Karpas-422 (cell line): ENCODE measurements at regions not wholly inside any gene's neighbourhood (a gene's known extent, or its start where the extent isn't known, plus 50 kb on each side); places are given as distances from the start of the nearest gene placed in this dataset.
"Not testable (repeated sequence)": the region's sequence is repeated elsewhere in the genome, so short reads cannot be mapped to it uniquely, and the experiment has no call there.

Experiments
- DNase-seq: peaks from one replicate; pipeline ENCODE4 v3.0.0-alpha.2; 2015
- H2AFZ ChIP-seq: fragments of 200-600 bp; sonication (generic); 2 replicates; pipeline ENCODE4 v1.6.1; 2014; ENCODE audit warnings: antibody characterized with exemption, low read length, mixed read lengths
- H3K27ac ChIP-seq: fragments of 200-600 bp; sonication (generic); 2 replicates; pipeline ENCODE4 v1.5.1; 2014; ENCODE audit warnings: mild to moderate bottlenecking, low read length, moderate library complexity
- H3K27me3 ChIP-seq: fragments of 200-600 bp; sonication (generic); 2 replicates; pipeline ENCODE4 v1.6.1; 2014; ENCODE audit warnings: low read length, mixed read lengths
- H3K36me3 ChIP-seq: fragments of 200-600 bp; sonication (generic); 2 replicates; pipeline ENCODE4 v1.6.1; 2014; ENCODE audit warnings: low read length, mixed read lengths; ENCODE audit not compliant: insufficient read depth
- H3K4me1 ChIP-seq: fragments of 200-600 bp; sonication (generic); 2 replicates; pipeline ENCODE4 v1.6.1; 2014; ENCODE audit warnings: mild to moderate bottlenecking, low read length, mixed read lengths
- H3K4me2 ChIP-seq: fragments of 200-600 bp; sonication (generic); 2 replicates; pipeline ENCODE4 v1.6.1; 2014; ENCODE audit warnings: low read length, low read depth, mild to moderate bottlenecking; ENCODE audit not compliant: poor library complexity, severe bottlenecking
- H3K4me3 ChIP-seq: fragments of 200-600 bp; sonication (generic); 2 replicates; pipeline ENCODE4 v1.5.1; 2014; ENCODE audit warnings: mild to moderate bottlenecking, antibody characterized with exemption, low read length, mixed read lengths
- H3K79me2 ChIP-seq: fragments of 200-600 bp; sonication (generic); 2 replicates; pipeline ENCODE4 v1.6.1; 2014; ENCODE audit warnings: mild to moderate bottlenecking, low read length, mixed read lengths
- H3K9ac ChIP-seq: fragments of 200-600 bp; sonication (generic); 2 replicates; pipeline ENCODE4 v1.6.0; 2014; ENCODE audit warnings: low read length
- H3K9me2 ChIP-seq: fragments of 200-600 bp; sonication (generic), shearing (Covaris generic); replicated peaks from 2 replicates; pipeline ENCODE4 v1.6.0; 2014; ENCODE audit warnings: mild to moderate bottlenecking, low read length, moderate library complexity; ENCODE audit not compliant: insufficient read depth
- H3K9me3 ChIP-seq: fragments of 300-700, 200-600 bp; sonication (generic); 2 replicates; pipeline ENCODE4 v1.6.1; 2014; ENCODE audit warnings: low read length, mixed read lengths
- H4K20me1 ChIP-seq: fragments of 200-600 bp; sonication (generic); 2 replicates; pipeline ENCODE4 v1.6.1; 2014; ENCODE audit warnings: mild to moderate bottlenecking, antibody characterized with exemption, low read length, low read depth; ENCODE audit not compliant: insufficient read depth

- no peak overlapping the region for H3K27ac ChIP-seq
Measured at GRCh38 chr19:14328406-14328805, 52.8 kb upstream of the ADGRE5 start.

GRCh38 chr19:14327061-14327460 is 54.2 kb upstream of the ADGRE5 start:
- H3K9me3 ChIP-seq, H3K4me2 ChIP-seq, DNase-seq, H4K20me1 ChIP-seq, H3K9me2 ChIP-seq, H3K4me1 ChIP-seq, H3K79me2 ChIP-seq, H2AFZ ChIP-seq, H3K27ac ChIP-seq, H3K4me3 ChIP-seq, H3K36me3 ChIP-seq, H3K9ac ChIP-seq, H3K27me3 ChIP-seq: not testable (repeated sequence)

More at GRCh38 chr19:14328406-14328805, 52.8 kb upstream of the ADGRE5 start:
- Histone ChIP-seq H3K9me3 (no peaks in the 10 kb centered on the region), H4K20me1 (no peaks in the 10 kb centered on the region), H3K4me2 (no peak overlapping the region), H3K4me1 (no peaks in the 10 kb centered on the region), H3K79me2 (no peaks in the 10 kb centered on the region), H3K4me3 (no peak overlapping the region), H3K36me3 (no peaks in the 10 kb centered on the region), H2AFZ (no peak overlapping the region), H3K9ac (no peak overlapping the region), H3K27me3 (no peaks in the 10 kb centered on the region), H3K9me2 (no peaks in the 10 kb centered on the region)
- DNase-seq: no peak

DNA sequence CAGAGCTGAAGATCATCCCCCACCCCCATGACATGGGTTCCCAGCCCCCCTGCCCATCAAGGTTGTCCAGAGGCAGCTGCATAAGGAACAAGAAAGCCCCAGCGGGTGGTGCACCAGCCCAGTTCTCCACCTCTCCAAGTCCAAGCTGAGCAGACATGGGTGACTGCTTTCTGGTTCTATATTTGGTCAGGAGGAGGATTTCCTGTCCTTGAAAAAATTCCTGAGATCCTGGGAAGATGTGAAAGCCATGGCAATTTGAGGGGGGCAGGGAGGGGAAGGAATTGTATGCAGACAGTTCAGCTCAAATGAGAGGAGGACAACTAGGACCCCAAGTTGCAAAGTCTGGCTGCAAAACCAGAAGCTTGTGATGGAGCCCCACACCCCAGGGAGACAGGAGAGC is 55.4 kb upstream of the ADGRE5 start:
- Histone ChIP-seq H3K9ac (no peak overlapping the region), H3K9me3 (no peaks in the 10 kb centered on the region), H4K20me1 (no peaks in the 10 kb centered on the region), H3K4me3 (no peak overlapping the region), H3K27ac (no peak overlapping the region), H2AFZ (no peak overlapping the region), H3K4me1 (no peaks in the 10 kb centered on the region), H3K9me2 (no peaks in the 10 kb centered on the region), H3K27me3 (no peaks in the 10 kb centered on the region), H3K4me2 (no peak overlapping the region), H3K36me3 (no peaks in the 10 kb centered on the region), H3K79me2 (no peaks in the 10 kb centered on the region)
- DNase-seq: no peak

- Histone ChIP-seq H2AFZ (no peak overlapping the region), H3K27me3 (no peaks in the 10 kb centered on the region), H3K4me3 (no peak overlapping the region), H3K4me2 (no peak overlapping the region), H4K20me1 (no peaks in the 10 kb centered on the region), H3K9me2 (no peaks in the 10 kb centered on the region), H3K36me3 (no peaks in the 10 kb centered on the region), H3K9ac (no peak overlapping the region), H3K4me1 (no peaks in the 10 kb centered on the region), H3K9me3 (no peaks in the 10 kb centered on the region), H3K79me2 (no peaks in the 10 kb centered on the region), H3K27ac (no peak overlapping the region)
- DNase-seq: no peak
Measured at GRCh38 chr19:14325134-14325533, 56.1 kb upstream of the ADGRE5 start.

- Histone ChIP-seq H3K79me2 (no peaks in the 10 kb centered on the region), H3K4me1 (no peaks in the 10 kb centered on the region), H3K9me2 (no peaks in the 10 kb centered on the region), H3K9ac (no peak overlapping the region), H2AFZ (no peak overlapping the region), H3K9me3 (no peaks in the 10 kb centered on the region), H3K27me3 (no peaks in the 10 kb centered on the region), H3K36me3 (no peaks in the 10 kb centered on the region), H3K27ac (no peak overlapping the region), H4K20me1 (no peaks in the 10 kb centered on the region), H3K4me2 (no peak overlapping the region), H3K4me3 (no peak overlapping the region)
- DNase-seq: no peak
Measured at GRCh38 chr19:14322889-14323463, 58.3 kb upstream of the ADGRE5 start.

- no peaks in the 10 kb centered on the region for H3K9me3 ChIP-seq
- no peak overlapping the region for H3K4me3 ChIP-seq
- H3K9me2 ChIP-seq: no peaks in the 10 kb centered on the region
- no peaks in the 10 kb centered on the region for H3K36me3 ChIP-seq
- no peak for DNase-seq
- H3K9ac ChIP-seq: no peak overlapping the region
- H4K20me1 ChIP-seq: no peaks in the 10 kb centered on the region
- no peak overlapping the region for H3K4me2 ChIP-seq
- no peak overlapping the region for H3K27ac ChIP-seq
- no peak overlapping the region for H2AFZ ChIP-seq
- no peaks in the 10 kb centered on the region for H3K79me2 ChIP-seq
- no peaks in the 10 kb centered on the region for H3K4me1 ChIP-seq
- H3K27me3 ChIP-seq: no peaks in the 10 kb centered on the region
Measured at GRCh38 chr19:14320253-14320652, 61.0 kb upstream of the ADGRE5 start.

DNA sequence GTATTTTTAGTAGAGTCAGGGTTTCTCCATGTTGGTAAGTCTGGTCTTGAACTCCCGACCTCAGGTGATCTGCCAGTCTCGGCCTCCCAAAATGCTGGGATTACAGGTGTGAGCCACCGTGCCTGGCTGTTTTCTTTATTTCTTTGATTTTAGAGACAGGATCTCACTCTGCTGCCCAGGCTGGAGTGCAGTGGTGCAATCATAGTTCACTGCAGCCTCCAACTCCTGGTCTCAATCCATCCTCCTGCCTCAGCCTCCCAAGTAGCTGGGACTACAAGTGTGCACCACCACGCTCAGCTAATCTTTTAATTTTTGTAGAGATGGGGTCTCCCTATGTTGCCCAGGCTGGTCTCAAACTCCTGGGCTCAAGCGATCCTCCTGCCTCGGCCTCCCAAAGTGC is 61.5 kb upstream of the ADGRE5 start:
- not testable (repeated sequence) for H3K4me1 ChIP-seq, DNase-seq, H3K27me3 ChIP-seq, H3K9me3 ChIP-seq, H3K4me2 ChIP-seq, H3K4me3 ChIP-seq, H3K27ac ChIP-seq, H3K36me3 ChIP-seq, H3K9ac ChIP-seq, H3K79me2 ChIP-seq, H3K9me2 ChIP-seq, H4K20me1 ChIP-seq, H2AFZ ChIP-seq

GRCh38 chr19:14318873-14319272 is 62.4 kb upstream of the ADGRE5 start:
- Histone ChIP-seq H3K36me3 (no peaks in the 10 kb centered on the region), H3K4me3 (no peak overlapping the region), H3K9me2 (no peaks in the 10 kb centered on the region), H3K9me3 (no peaks in the 10 kb centered on the region), H2AFZ (no peak overlapping the region), H3K9ac (no peak overlapping the region), H4K20me1 (no peaks in the 10 kb centered on the region), H3K27ac (no peak overlapping the region), H3K27me3 (no peaks in the 10 kb centered on the region), H3K4me1 (no peaks in the 10 kb centered on the region), H3K79me2 (no peaks in the 10 kb centered on the region), H3K4me2 (no peak overlapping the region)
- no peak for DNase-seq

DNA sequence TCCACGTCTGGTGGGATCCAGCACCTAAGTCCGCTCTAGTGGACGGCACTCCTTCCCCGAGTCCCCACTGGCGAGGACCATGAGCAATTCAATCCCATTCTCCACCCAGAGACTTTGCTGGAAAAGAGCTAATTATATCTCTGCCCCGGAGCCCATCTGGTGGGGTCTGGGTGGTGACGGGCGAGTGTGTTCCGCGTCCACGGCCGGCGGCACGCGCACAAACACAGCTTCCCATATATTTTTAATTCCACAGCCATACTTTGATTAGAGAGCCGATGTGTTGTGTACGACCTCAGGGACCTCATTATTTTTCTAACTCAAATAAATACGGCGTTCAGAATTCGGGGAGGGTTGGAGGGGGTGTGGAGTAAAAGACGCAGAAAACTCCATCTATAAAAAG is 64.1 kb upstream of the ADGRE5 start:
- H3K79me2 ChIP-seq: no peaks in the 10 kb centered on the region
- no peaks in the 10 kb centered on the region for H3K9me3 ChIP-seq
- no peak overlapping the region for H2AFZ ChIP-seq
- H4K20me1 ChIP-seq: no peaks in the 10 kb centered on the region
- no peak overlapping the region for H3K4me3 ChIP-seq
- H3K27me3 ChIP-seq: no peaks in the 10 kb centered on the region
- no peaks in the 10 kb centered on the region for H3K36me3 ChIP-seq
- DNase-seq: no peak
- H3K4me1 ChIP-seq: no peaks in the 10 kb centered on the region
- no peaks in the 10 kb centered on the region for H3K9me2 ChIP-seq
- H3K9ac ChIP-seq: no peak overlapping the region
- H3K27ac ChIP-seq: no peak overlapping the region
- no peak overlapping the region for H3K4me2 ChIP-seq
